GM23338 (cell line): ENCODE measurements at regions not wholly inside any gene's neighbourhood (a gene's known extent, or its start where the extent isn't known, plus 50 kb on each side); places are given as distances from the start of the nearest gene placed in this dataset.

Source experiments
- ATAC-seq: fragments of 200-7000 bp; cut with Tn5 transposase; 3 replicates; pipeline ENCODE4 v1.9.1; 2020
- DNase-seq: peaks from one replicate; pipeline ENCODE4 v3.0.0-alpha.2; 2015; ENCODE audit warnings: low spot score
- H2AFZ ChIP-seq: fragments of 200-600 bp; sonication (generic); 2 replicates; pipeline ENCODE4 v1.8.0; 2016; ENCODE audit warnings: antibody characterized with exemption, mild to moderate bottlenecking, moderate library complexity
- H3F3A ChIP-seq: fragments of 200-600 bp; sonication (generic); replicated peaks from 2 replicates; pipeline ENCODE4 v1.8.0; 2017; ENCODE audit warnings: antibody characterized with exemption, mixed run types, low read depth
- H3K27ac ChIP-seq: fragments of 200-600 bp; sonication (generic); 2 replicates; pipeline ENCODE4 v1.6.1; 2016; ENCODE audit warnings: low read depth
- H3K27me3 ChIP-seq: fragments of 200-600 bp; sonication (generic); 2 replicates; pipeline ENCODE4 v1.8.0; 2016; ENCODE audit warnings: mild to moderate bottlenecking, mixed run types, moderate library complexity; ENCODE audit not compliant: insufficient read depth
- H3K36me3 ChIP-seq: fragments of 200-600 bp; sonication (generic); 2 replicates; pipeline ENCODE4 v1.8.0; 2016; ENCODE audit warnings: mild to moderate bottlenecking; ENCODE audit not compliant: insufficient read depth
- H3K4me1 ChIP-seq: fragments of 200-600 bp; sonication (generic); 2 replicates; pipeline ENCODE4 v1.8.0; 2016; ENCODE audit warnings: mild to moderate bottlenecking, moderate library complexity; ENCODE audit not compliant: insufficient read depth
- H3K4me2 ChIP-seq: fragments of 200-600 bp; sonication (generic); 2 replicates; pipeline ENCODE4 v1.7.1; 2017; ENCODE audit warnings: mixed run types
- H3K4me3 ChIP-seq: fragments of 200-600 bp; sonication (generic); 2 replicates; pipeline ENCODE4 v1.6.1; 2016; ENCODE audit warnings: mixed run types
- H3K79me2 ChIP-seq: fragments of 200-600 bp; sonication (generic); replicated peaks from 2 replicates; pipeline ENCODE4 v1.8.0; 2017; ENCODE audit warnings: mild to moderate bottlenecking; ENCODE audit not compliant: insufficient read depth
- H3K9me2 ChIP-seq: fragments of 200-600 bp; sonication (generic); 2 replicates; pipeline ENCODE4 v1.8.0; 2017; ENCODE audit not compliant: insufficient read depth
- H4K20me1 ChIP-seq: fragments of 200-600 bp; sonication (generic); replicated peaks from 2 replicates; pipeline ENCODE4 v1.8.0; 2017; ENCODE audit warnings: mild to moderate bottlenecking; ENCODE audit not compliant: insufficient read depth
- H3K27ac Mint-ChIP-seq: 2 replicates; pipeline ENCODE4 v1.8.0; 2020; ENCODE audit warnings: inconsistent platforms, mild to moderate bottlenecking, moderate library complexity, mixed read lengths
- H3K27me3 Mint-ChIP-seq: 3 replicates; pipeline ENCODE4 v1.8.0; 2022; ENCODE audit warnings: low read depth, mild to moderate bottlenecking, moderate library complexity, mixed read lengths, inconsistent platforms; ENCODE audit not compliant: insufficient read depth, poor library complexity
- H3K36me3 Mint-ChIP-seq: 3 replicates; pipeline ENCODE4 v1.8.0; 2021; ENCODE audit warnings: low read depth, mild to moderate bottlenecking, inconsistent platforms, moderate library complexity, mixed read lengths
- H3K4me1 Mint-ChIP-seq: 3 replicates; pipeline ENCODE4 v1.8.0; 2020; ENCODE audit warnings: mild to moderate bottlenecking, inconsistent platforms, mixed read lengths
- H3K4me3 Mint-ChIP-seq: 3 replicates; pipeline ENCODE4 v1.8.0; 2021; ENCODE audit warnings: moderate library complexity, mild to moderate bottlenecking, inconsistent platforms, mixed read lengths
- H3K9me3 Mint-ChIP-seq: 3 replicates; pipeline ENCODE4 v1.8.0; 2020; ENCODE audit warnings: moderate library complexity, mild to moderate bottlenecking, inconsistent platforms, mixed read lengths
- CREB1 ChIP-seq: fragments of 250-450 bp; sonication (Bioruptor Pico); IDR thresholded peaks from 2 replicates; pipeline ENCODE4 v1.5.0; 2020; ENCODE audit warnings: low read depth, mild to moderate bottlenecking, moderate library complexity
- CTCF ChIP-seq, 2 experiments: fragments of 200-600 bp in 1 of 2; sonication (generic) in 1 of 2; conservative IDR thresholded peaks; 2 replicates each; pipeline versions ENCODE4 v1.5.1 to v1.6.1; 2016 to 2017; ENCODE audit warnings: antibody characterized with exemption in 2 of 2, low read depth in 2 of 2, mild to moderate bottlenecking in 2 of 2, moderate library complexity in 1 of 2
- ETS1 ChIP-seq: IDR thresholded peaks from 2 replicates; pipeline ENCODE4 v1.6.1; 2016; ENCODE audit warnings: antibody characterized with exemption
- EZH2 ChIP-seq: fragments of 200-600 bp; sonication (generic); IDR thresholded peaks from one replicate; pipeline ENCODE4 v1.8.0; 2017; ENCODE audit warnings: antibody characterized with exemption, mild to moderate bottlenecking, low read depth; ENCODE audit not compliant: unreplicated experiment
- EZH2phosphoT487 ChIP-seq: fragments of 200-600 bp; sonication (generic); IDR thresholded peaks from one replicate; pipeline ENCODE4 v1.8.1; 2018; ENCODE audit warnings: antibody characterized with exemption; ENCODE audit not compliant: unreplicated experiment
- NANOG ChIP-seq: IDR thresholded peaks from 2 replicates; pipeline ENCODE4 v1.6.1; 2016; ENCODE audit warnings: antibody characterized with exemption, borderline replicate concordance
- POLR2AphosphoS5 ChIP-seq: IDR thresholded peaks from 2 replicates; pipeline ENCODE4 v1.6.1; 2016; ENCODE audit warnings: antibody characterized with exemption, low read depth
- REST ChIP-seq: IDR thresholded peaks from one replicate; pipeline ENCODE4 v1.6.1; 2018; ENCODE audit warnings: antibody characterized with exemption; ENCODE audit not compliant: unreplicated experiment
- STAT1 ChIP-seq: IDR thresholded peaks from one replicate; pipeline ENCODE4 v1.6.1; 2016; ENCODE audit warnings: antibody characterized with exemption; ENCODE audit not compliant: unreplicated experiment
- ZNF114 ChIP-seq: fragments of 250-450 bp; sonication (Bioruptor Pico); IDR thresholded peaks from 2 replicates; pipeline ENCODE4 v1.5.0; 2020; ENCODE audit warnings: mild to moderate bottlenecking, moderate library complexity
- ZNF462 ChIP-seq: fragments of 250-450 bp; sonication (Bioruptor Pico); IDR thresholded peaks from 2 replicates; pipeline ENCODE4 v1.5.0; 2020; ENCODE audit warnings: mild to moderate bottlenecking, moderate library complexity

- no peak for TF ChIP-seq EZH2phosphoT487
- TF ChIP-seq ETS1 = no peak
- TF ChIP-seq ZNF114 (CRISPR knock-in tag) = no peak
- TF ChIP-seq POLR2AphosphoS5 = no peak
These were observed 82.6 kb upstream of the GLI3 start (continued) for GRCh38 chr7:42319631-42320030.

GRCh38 chr7:42315631-42316030 lies 78.6 kb upstream of the GLI3 start:
- Mint-ChIP-seq H3K4me3 (no peak overlapping the region), H3K27me3 (no peaks in the 10 kb centered on the region), H3K4me1 (peaks cover 8% of the 10 kb centered on the region; the same call in 2 of the 3 replicates), H3K9me3 (peaks cover 6% of the 10 kb centered on the region; the same call in 1 of the 3 replicates), H3K36me3 (peaks cover 5% of the 10 kb centered on the region; the same call in 2 of the 3 replicates), H3K27ac (no peak overlapping the region)
- H3K27me3 ChIP-seq = no peaks in the 10 kb centered on the region
- H3K36me3 ChIP-seq = no peaks in the 10 kb centered on the region
- no peaks in the 10 kb centered on the region for H3K9me2 ChIP-seq
- no peaks in the 10 kb centered on the region for H3F3A ChIP-seq
- H3K4me2 ChIP-seq = no peak overlapping the region
- H4K20me1 ChIP-seq = no peaks in the 10 kb centered on the region
- no peaks in the 10 kb centered on the region for H3K79me2 ChIP-seq
- no peak for DNase-seq
- H3K27ac ChIP-seq = no peak overlapping the region
- peaks cover 11% of the 10 kb centered on the region; the same call in 1 of the 2 replicates for H3K4me1 ChIP-seq
- H2AFZ ChIP-seq = no peak overlapping the region
- no peak for ATAC-seq
- H3K4me3 ChIP-seq = no peak overlapping the region
- TF ChIP-seq ZNF114 (CRISPR knock-in tag) (no peak), EZH2 (no peak), POLR2AphosphoS5 (no peak), ZNF462 (no peak), NANOG (no peak), CREB1 (CRISPR knock-in tag) (no peak), REST (no peak), STAT1 (no peak), CTCF (conservative IDR thresholded peaks at IDR 0.05; ENCODE audit: low read depth in 2 of 2) (no peak), EZH2phosphoT487 (no peak), ETS1 (no peak)
